Vagina (tissue), 2 donors: ENCODE measurements at regions not wholly inside any gene's neighbourhood (a gene's known extent, or its start where the extent isn't known, plus 50 kb on each side); places are given as distances from the start of the nearest gene placed in this dataset.

ENCODE experiments used
- POLR2AphosphoS5 ChIP-seq, 2 donors: sonication (generic); formaldehyde crosslinking; IDR thresholded peaks; one replicate each; pipeline ENCODE4 v1.9.0; 2017; ENCODE audit warnings: antibody characterized with exemption in 2 of 2, mild to moderate bottlenecking in 2 of 2, low read depth in 1 of 2; ENCODE audit not compliant: insufficient read depth in 1 of 2
- TF ChIP-seq, protein P1 (sequence below), 3 experiments: fragments of 450-650 bp in 2 of 3; fragments of 200-600 bp in 1 of 3; sonication (generic) in 1 of 3; IDR thresholded peaks; one replicate each; pipeline ENCODE4 v1.5.1; 2017 to 2019; ENCODE audit warnings: antibody characterized with exemption in 3 of 3, mild to moderate bottlenecking in 2 of 3, moderate library complexity in 2 of 3

DNA sequence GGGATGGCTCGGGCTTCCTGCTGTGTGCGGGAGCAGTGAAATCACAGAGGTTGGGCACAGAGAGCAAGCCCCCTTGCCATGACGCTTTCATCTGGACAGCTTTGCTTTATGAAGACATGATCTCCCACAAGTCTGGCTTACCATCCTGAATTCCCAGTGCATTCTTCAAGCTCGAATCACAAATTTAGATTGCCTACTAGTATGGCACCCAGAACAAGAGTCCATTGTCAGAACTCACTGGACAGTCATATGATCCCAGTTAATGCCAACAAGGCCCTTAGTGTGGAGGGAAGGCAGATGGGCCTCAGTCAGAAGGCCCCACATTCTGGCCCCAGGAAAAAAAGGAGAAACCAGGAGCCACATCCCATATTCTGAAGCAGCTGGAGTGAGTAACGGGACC lies 147.3 kb upstream of the FOXQ1 start:
- TF ChIP-seq, protein P1, sequence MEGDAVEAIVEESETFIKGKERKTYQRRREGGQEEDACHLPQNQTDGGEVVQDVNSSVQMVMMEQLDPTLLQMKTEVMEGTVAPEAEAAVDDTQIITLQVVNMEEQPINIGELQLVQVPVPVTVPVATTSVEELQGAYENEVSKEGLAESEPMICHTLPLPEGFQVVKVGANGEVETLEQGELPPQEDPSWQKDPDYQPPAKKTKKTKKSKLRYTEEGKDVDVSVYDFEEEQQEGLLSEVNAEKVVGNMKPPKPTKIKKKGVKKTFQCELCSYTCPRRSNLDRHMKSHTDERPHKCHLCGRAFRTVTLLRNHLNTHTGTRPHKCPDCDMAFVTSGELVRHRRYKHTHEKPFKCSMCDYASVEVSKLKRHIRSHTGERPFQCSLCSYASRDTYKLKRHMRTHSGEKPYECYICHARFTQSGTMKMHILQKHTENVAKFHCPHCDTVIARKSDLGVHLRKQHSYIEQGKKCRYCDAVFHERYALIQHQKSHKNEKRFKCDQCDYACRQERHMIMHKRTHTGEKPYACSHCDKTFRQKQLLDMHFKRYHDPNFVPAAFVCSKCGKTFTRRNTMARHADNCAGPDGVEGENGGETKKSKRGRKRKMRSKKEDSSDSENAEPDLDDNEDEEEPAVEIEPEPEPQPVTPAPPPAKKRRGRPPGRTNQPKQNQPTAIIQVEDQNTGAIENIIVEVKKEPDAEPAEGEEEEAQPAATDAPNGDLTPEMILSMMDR (IDR thresholded peaks at IDR 0.05), result no peak
- TF ChIP-seq POLR2AphosphoS5 (IDR thresholded peaks at IDR 0.05; ENCODE audit: insufficient read depth in 1 of 2, low read depth in 1 of 2), result no peak
